ENCODE measurements at regions not wholly inside any gene's neighbourhood (a gene's known extent, or its start where the extent isn't known, plus 50 kb on each side); places are given as distances from the start of the nearest gene placed in this dataset.

DNA sequence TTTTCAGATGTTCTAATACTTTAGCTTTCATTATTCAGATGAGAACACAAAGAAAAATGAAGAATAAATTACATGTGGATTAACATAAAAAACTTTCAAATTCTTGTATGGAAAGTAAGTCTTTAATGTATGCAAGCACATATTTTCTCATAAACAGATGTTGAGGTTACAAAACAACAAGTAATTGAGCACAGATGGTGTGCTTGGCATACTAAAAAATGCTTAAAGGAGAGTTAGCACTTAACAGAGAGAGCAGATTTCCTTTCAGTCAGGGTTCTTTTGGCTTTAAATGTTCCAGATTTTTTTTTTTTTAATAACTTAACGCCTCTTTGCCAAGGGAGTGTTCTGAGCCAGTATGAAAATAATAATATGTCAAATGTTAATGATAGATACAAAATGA lies 96.0 kb downstream of the RASSF9 start:
- no peak overlapping the region for H4K8ac ChIP-seq (ENCODE audit: extremely low read depth, insufficient read depth, low read length)
- FAIRE-seq (no peak), DNase-seq (ENCODE audit: low read depth in 1 of 2, low spot score in 2 of 2) (no peak)
- no peaks in the 10 kb centered on the region for H4K20me1 ChIP-seq (replicated peaks in 1 of 2; ENCODE audit: control insufficient read depth in 1 of 2, insufficient read depth in 2 of 2, low read length in 2 of 2)
- H2AK5ac ChIP-seq (ENCODE audit: low read depth, low read length) = no peak overlapping the region
- no peaks in the 10 kb centered on the region for H3K9me3 ChIP-seq (ENCODE audit: insufficient read depth in 2 of 2, low read depth in 1 of 2, low read length in 1 of 2)
- no peak overlapping the region for H2BK120ac ChIP-seq (replicated peaks; ENCODE audit: low read depth, low read length)
- H4K91ac ChIP-seq (replicated peaks; ENCODE audit: insufficient read length, low read length) = no peak overlapping the region
- H3K27me3 ChIP-seq (replicated peaks in 1 of 4; ENCODE audit: control insufficient read depth in 3 of 4, extremely low read depth in 1 of 4, insufficient read depth in 3 of 4, low read length in 3 of 4) = no peaks in the 10 kb centered on the region
- no peak overlapping the region for H2BK12ac ChIP-seq (ENCODE audit: low read depth, low read length)
- TF ChIP-seq HDAC2 (IDR thresholded peaks at IDR 0.05; ENCODE audit: borderline replicate concordance in 1 of 2, low read depth in 2 of 2, low read length in 2 of 2) (no peak), SAP30 (IDR thresholded peaks at IDR 0.05; ENCODE audit: insufficient read depth, insufficient replicate concordance, low read length) (no peak), RXRA (IDR thresholded peaks at IDR 0.05; ENCODE audit: insufficient read depth, low read depth, low read length) (no peak), TEAD4 (IDR thresholded peaks at IDR 0.05; ENCODE audit: low read depth, low read length) (no peak), NANOG (IDR thresholded peaks at IDR 0.05; ENCODE audit: insufficient read depth, low read depth, low read length, poor library complexity, severe bottlenecking) (no peak), RAD21 (IDR thresholded peaks at IDR 0.05 in 1 of 2, conservative IDR thresholded peaks at IDR 0.05 in 1 of 2; ENCODE audit: low read depth in 2 of 2, low read length in 2 of 2) (no peak), RFX5 (IDR thresholded peaks at IDR 0.05; ENCODE audit: borderline replicate concordance, low read depth, low read length) (no peak), TAF7 (optimal IDR thresholded peaks at IDR 0.05; ENCODE audit: borderline replicate concordance, low read depth, low read length) (no peak), SIRT6 (IDR thresholded peaks at IDR 0.05; ENCODE audit: low read length) (no peak), SP4 (IDR thresholded peaks at IDR 0.05; ENCODE audit: low read length) (no peak), SP2 (IDR thresholded peaks at IDR 0.05; ENCODE audit: low read length) (no peak), BACH1 (IDR thresholded peaks at IDR 0.05; ENCODE audit: low read length) (no peak)
- TF ChIP-seq, protein P1, sequence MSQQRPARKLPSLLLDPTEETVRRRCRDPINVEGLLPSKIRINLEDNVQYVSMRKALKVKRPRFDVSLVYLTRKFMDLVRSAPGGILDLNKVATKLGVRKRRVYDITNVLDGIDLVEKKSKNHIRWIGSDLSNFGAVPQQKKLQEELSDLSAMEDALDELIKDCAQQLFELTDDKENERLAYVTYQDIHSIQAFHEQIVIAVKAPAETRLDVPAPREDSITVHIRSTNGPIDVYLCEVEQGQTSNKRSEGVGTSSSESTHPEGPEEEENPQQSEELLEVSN (IDR thresholded peaks at IDR 0.05) = no peak
- H3K4me3 ChIP-seq (ENCODE audit: extremely low read depth in 1 of 4, insufficient read depth in 2 of 4, low read depth in 3 of 4, low read length in 4 of 4) = no peak overlapping the region
- no peak overlapping the region for H3K23ac ChIP-seq (ENCODE audit: insufficient read length)
- no peaks in the 10 kb centered on the region for H3K36me3 ChIP-seq (ENCODE audit: control insufficient read depth in 2 of 4, insufficient read depth in 4 of 4, low read length in 3 of 4)
- 100% methylated on average over 1 of the region's 1 CpG; no CpG with 5 or more reads in 1 of the 2 experiments for WGBS, 2 experiments (ENCODE audit: extremely low coverage in 1 of 2, insufficient coverage in 1 of 2, insufficient read length in 1 of 2, insufficient replicate concordance in 2 of 2, low coverage in 1 of 2, low lambda C conversion rate in 2 of 2, missing lambda C conversion rate in 1 of 2)
- H3K56ac ChIP-seq (replicated peaks; ENCODE audit: insufficient read length, low read depth, low read length) = no peak overlapping the region
- no peak overlapping the region for H3K14ac ChIP-seq (ENCODE audit: insufficient read length)
- no peak overlapping the region for H3K18ac ChIP-seq (ENCODE audit: extremely low read depth, low read length)
- no peak overlapping the region for H3K4ac ChIP-seq (replicated peaks; ENCODE audit: insufficient read length, low read depth, low read length)
- H2BK5ac ChIP-seq (ENCODE audit: low read depth, low read length) = no peak overlapping the region
- no peaks in the 10 kb centered on the region for H3K79me2 ChIP-seq (ENCODE audit: control insufficient read depth in 1 of 2, insufficient read depth in 2 of 2, low read length in 2 of 2)
- H4K5ac ChIP-seq (ENCODE audit: insufficient read length, low read depth, low read length) = no peak overlapping the region
- no peak overlapping the region for H2BK15ac ChIP-seq (ENCODE audit: low read length)
- CTCF ChIA-PET (ENCODE audit: partially characterized antibody) = interaction anchor here (1.2 kb wide), 1 partner anchor 127 kb away, joined by 4 read pairs; no protein-coding TSS in a partner anchor
- H3K4me1 ChIP-seq (replicated peaks in 1 of 4; ENCODE audit: control insufficient read depth in 3 of 4, insufficient read depth in 4 of 4, low read length in 3 of 4) = no peaks in the 10 kb centered on the region
- H2AFZ ChIP-seq (ENCODE audit: low read length) = no peak overlapping the region
- POLR2A ChIA-PET (ENCODE audit: partially characterized antibody) = no interaction called here
- H3K79me1 ChIP-seq (ENCODE audit: low read depth, low read length) = no peaks in the 10 kb centered on the region
- H3K27ac ChIP-seq (ENCODE audit: low read depth, low read length) = no peak overlapping the region
- H3K23me2 ChIP-seq (ENCODE audit: low read depth, low read length) = no peaks in the 10 kb centered on the region
- H3K9ac ChIP-seq (replicated peaks in 1 of 4; ENCODE audit: extremely low read depth in 1 of 4, low read depth in 3 of 4, low read length in 3 of 4) = no peak overlapping the region
- H3K4me2 ChIP-seq (ENCODE audit: insufficient read depth in 1 of 2, low read depth in 2 of 2, low read length in 2 of 2) = no peak overlapping the region
- H2BK20ac ChIP-seq (ENCODE audit: low read length) = no peak overlapping the region
